ENCODE measurements at regions not wholly inside any gene's neighbourhood (a gene's known extent, or its start where the extent isn't known, plus 50 kb on each side); places are given as distances from the start of the nearest gene placed in this dataset.

- no peak overlapping the region for H3K27ac ChIP-seq
- no peak for TF ChIP-seq ZFX (IDR thresholded peaks at IDR 0.05; ENCODE audit: borderline replicate concordance)
- TF ChIP-seq CTCF (IDR thresholded peaks at IDR 0.05): no peak
These were observed 540.0 kb downstream of the KCTD16 start for GRCh38 chr5:144710637-144711036.

- H3K27ac ChIP-seq: no peak overlapping the region
- TF ChIP-seq CTCF (IDR thresholded peaks at IDR 0.05): no peak
- TF ChIP-seq ZFX (IDR thresholded peaks at IDR 0.05; ENCODE audit: borderline replicate concordance): no peak
These were observed 533.1 kb downstream of the KCTD16 start for GRCh38 chr5:144703776-144704175.

GRCh38 chr5:144698484-144698883, 527.8 kb downstream of the KCTD16 start:
- TF ChIP-seq CTCF (IDR thresholded peaks at IDR 0.05) (no peak), ZFX (IDR thresholded peaks at IDR 0.05; ENCODE audit: borderline replicate concordance) (no peak)

GRCh38 chr5:144697847-144698262, 527.2 kb downstream of the KCTD16 start:
- TF ChIP-seq CTCF (IDR thresholded peaks at IDR 0.05): no peak
- no peak for TF ChIP-seq ZFX (IDR thresholded peaks at IDR 0.05; ENCODE audit: borderline replicate concordance)
- H3K27ac ChIP-seq: no peak overlapping the region

More at GRCh38 chr5:144698484-144698883, 527.8 kb downstream of the KCTD16 start:
- H3K27ac ChIP-seq: no peak overlapping the region

- H3K27ac ChIP-seq: no peak overlapping the region
- TF ChIP-seq ZFX (IDR thresholded peaks at IDR 0.05; ENCODE audit: borderline replicate concordance) (no peak), CTCF (IDR thresholded peaks at IDR 0.05) (no peak)
These were observed 521.3 kb downstream of the KCTD16 start for GRCh38 chr5:144691936-144692335.

GRCh38 chr5:144684899-144685298, 514.2 kb downstream of the KCTD16 start:
- TF ChIP-seq ZFX (IDR thresholded peaks at IDR 0.05; ENCODE audit: borderline replicate concordance): no peak
- TF ChIP-seq CTCF (IDR thresholded peaks at IDR 0.05): no peak
- no peak overlapping the region for H3K27ac ChIP-seq

GRCh38 chr5:144680711-144681110, 510.0 kb downstream of the KCTD16 start:
- TF ChIP-seq ZFX (IDR thresholded peaks at IDR 0.05; ENCODE audit: borderline replicate concordance) (no peak), CTCF (IDR thresholded peaks at IDR 0.05) (no peak)
- no peak overlapping the region for H3K27ac ChIP-seq

Data from 22Rv1 (cell line).